ENCODE measurements at regions not wholly inside any gene's neighbourhood (a gene's known extent, or its start where the extent isn't known, plus 50 kb on each side); places are given as distances from the start of the nearest gene placed in this dataset.
"Not testable (repeated sequence)": the region's sequence is repeated elsewhere in the genome, so short reads cannot be mapped to it uniquely, and the experiment has no call there.

- Histone ChIP-seq H3K4me1 (ENCODE audit: insufficient read depth) (peaks cover 26% of the 10 kb centered on the region), H3K4me3 (no peak overlapping the region), H3K36me3 (replicated peaks; ENCODE audit: insufficient read depth, low read depth) (no peaks in the 10 kb centered on the region), H2AFZ (no peak overlapping the region), H4K20me1 (ENCODE audit: insufficient read depth, poor library complexity, severe bottlenecking) (no peaks in the 10 kb centered on the region), H3K27ac (peak overlapping the region; percentile 95), H3K79me2 (no peaks in the 10 kb centered on the region), H3K9me2 (replicated peaks; ENCODE audit: insufficient read depth) (no peaks in the 10 kb centered on the region), H3K27me3 (no peaks in the 10 kb centered on the region), H3K4me2 (peak overlapping the region; percentile 61), H3K9me3 (ENCODE audit: low read depth) (no peaks in the 10 kb centered on the region)
- DNase-seq (ENCODE audit: low spot score) = no peak
- WGBS (ENCODE audit: low lambda C conversion rate, missing lambda C conversion rate) = 86% methylated on average over 12 of the region's 13 CpGs
- no peak for TF ChIP-seq EZH2phosphoT487 (IDR thresholded peaks at IDR 0.05; ENCODE audit: low read depth, severe bottlenecking, unreplicated experiment)
Observed at GRCh38 chr2:43005975-43006833, 213.8 kb upstream of the HAAO start.

- Histone ChIP-seq H3K27ac (peak overlapping the region; percentile 95), H3K79me2 (no peaks in the 10 kb centered on the region), H3K4me2 (peak overlapping the region; percentile 61), H3K4me1 (ENCODE audit: insufficient read depth) (peaks cover 21% of the 10 kb centered on the region), H2AFZ (no peak overlapping the region), H3K9me3 (ENCODE audit: low read depth) (no peaks in the 10 kb centered on the region), H3K9me2 (replicated peaks; ENCODE audit: insufficient read depth) (no peaks in the 10 kb centered on the region), H3K27me3 (no peaks in the 10 kb centered on the region), H4K20me1 (ENCODE audit: insufficient read depth, poor library complexity, severe bottlenecking) (no peaks in the 10 kb centered on the region), H3K36me3 (replicated peaks; ENCODE audit: insufficient read depth, low read depth) (no peaks in the 10 kb centered on the region), H3K4me3 (no peak overlapping the region)
- TF ChIP-seq EZH2phosphoT487 (IDR thresholded peaks at IDR 0.05; ENCODE audit: low read depth, severe bottlenecking, unreplicated experiment) (no peak), CTCF (IDR thresholded peaks at IDR 0.05; ENCODE audit: poor library complexity) (no peak), EZH2 (IDR thresholded peaks at IDR 0.05; ENCODE audit: borderline replicate concordance) (no peak)
- DNase-seq (ENCODE audit: low spot score) = peak; percentile 79
- WGBS (ENCODE audit: low lambda C conversion rate, missing lambda C conversion rate) = 60% methylated on average over 15 of the region's 15 CpGs
Observed at GRCh38 chr2:43005245-43005974, 213.0 kb upstream of the HAAO start.

- H3K36me3 ChIP-seq (replicated peaks; ENCODE audit: insufficient read depth, low read depth) = no peaks in the 10 kb centered on the region
- H3K27me3 ChIP-seq = no peaks in the 10 kb centered on the region
- H3K4me2 ChIP-seq = peak overlapping the region; percentile 61
- no peaks in the 10 kb centered on the region for H4K20me1 ChIP-seq (ENCODE audit: insufficient read depth, poor library complexity, severe bottlenecking)
- peak overlapping the region; percentile 95 for H3K27ac ChIP-seq
- no peak for DNase-seq (ENCODE audit: low spot score)
- no peak overlapping the region for H2AFZ ChIP-seq
- no peaks in the 10 kb centered on the region for H3K9me3 ChIP-seq (ENCODE audit: low read depth)
- no peaks in the 10 kb centered on the region for H3K79me2 ChIP-seq
- no peak for TF ChIP-seq EZH2phosphoT487 (IDR thresholded peaks at IDR 0.05; ENCODE audit: low read depth, severe bottlenecking, unreplicated experiment)
- no peak for TF ChIP-seq CTCF (IDR thresholded peaks at IDR 0.05; ENCODE audit: poor library complexity)
- TF ChIP-seq EZH2 (IDR thresholded peaks at IDR 0.05; ENCODE audit: borderline replicate concordance) = no peak
- no peak overlapping the region for H3K4me3 ChIP-seq
- 76% methylated on average over 5 of the region's 5 CpGs for WGBS (ENCODE audit: low lambda C conversion rate, missing lambda C conversion rate)
- peaks cover 21% of the 10 kb centered on the region for H3K4me1 ChIP-seq (ENCODE audit: insufficient read depth)
- no peaks in the 10 kb centered on the region for H3K9me2 ChIP-seq (replicated peaks; ENCODE audit: insufficient read depth)
Observed at GRCh38 chr2:43004879-43005244, 212.5 kb upstream of the HAAO start.

GRCh38 chr2:43004126-43004865, 211.9 kb upstream of the HAAO start:
- Histone ChIP-seq H3K4me1 (ENCODE audit: insufficient read depth) (peaks cover 27% of the 10 kb centered on the region), H3K4me2 (peak overlapping the region; percentile 61), H3K27ac (peak overlapping the region; percentile 95)
- not testable (repeated sequence) for H4K20me1 ChIP-seq (ENCODE audit: insufficient read depth, poor library complexity, severe bottlenecking); H3K36me3 ChIP-seq (replicated peaks; ENCODE audit: insufficient read depth, low read depth); H3K27me3 ChIP-seq; H3K9me2 ChIP-seq (replicated peaks; ENCODE audit: insufficient read depth); DNase-seq (ENCODE audit: low spot score); H2AFZ ChIP-seq; H3K9me3 ChIP-seq (ENCODE audit: low read depth); H3K4me3 ChIP-seq; H3K79me2 ChIP-seq
- WGBS (ENCODE audit: low lambda C conversion rate, missing lambda C conversion rate) = 85% methylated on average over 11 of the region's 11 CpGs
